ENCODE measurements at regions not wholly inside any gene's neighbourhood (a gene's known extent, or its start where the extent isn't known, plus 50 kb on each side); places are given as distances from the start of the nearest gene placed in this dataset.

DNA sequence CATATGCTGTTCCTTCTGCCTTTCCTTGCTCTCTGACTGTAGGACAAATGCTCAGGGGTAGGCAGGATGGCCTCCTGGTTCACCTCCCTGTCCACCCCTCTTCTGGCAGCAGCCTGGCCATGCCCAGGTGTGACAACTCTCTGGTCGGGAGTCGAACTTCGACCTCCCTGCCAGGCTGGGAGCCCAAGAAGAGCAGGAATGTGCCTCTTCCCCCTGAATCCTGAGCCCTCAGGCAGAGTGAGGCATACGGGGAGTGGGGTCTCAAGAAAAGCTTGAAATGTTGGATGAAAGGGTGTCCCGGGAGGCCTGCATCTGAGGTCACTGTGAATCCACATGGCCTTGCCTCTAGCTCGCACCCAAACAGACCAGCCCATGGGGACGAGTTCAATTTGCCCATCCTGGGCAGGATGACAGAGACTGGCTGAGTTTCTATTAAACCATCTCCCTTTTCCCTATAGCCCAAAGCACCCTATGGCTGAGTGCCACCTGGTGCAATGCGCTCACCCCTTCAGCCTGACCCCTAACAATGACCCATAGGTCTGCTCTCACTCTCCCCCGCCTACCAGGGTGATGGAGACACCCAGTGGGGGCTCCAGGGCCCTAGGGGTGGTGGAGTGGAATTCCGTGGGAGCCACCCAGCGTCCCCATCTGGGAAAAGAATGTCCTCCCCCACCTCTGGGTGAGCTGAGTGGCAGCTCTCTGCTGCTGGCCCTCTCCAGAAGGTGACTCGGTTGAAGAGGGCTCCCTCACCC lies 52.9 kb upstream of the DIO3 start:
- no peak for TF ChIP-seq POLR2A (IDR thresholded peaks at IDR 0.05)
- TF ChIP-seq, protein P1, sequence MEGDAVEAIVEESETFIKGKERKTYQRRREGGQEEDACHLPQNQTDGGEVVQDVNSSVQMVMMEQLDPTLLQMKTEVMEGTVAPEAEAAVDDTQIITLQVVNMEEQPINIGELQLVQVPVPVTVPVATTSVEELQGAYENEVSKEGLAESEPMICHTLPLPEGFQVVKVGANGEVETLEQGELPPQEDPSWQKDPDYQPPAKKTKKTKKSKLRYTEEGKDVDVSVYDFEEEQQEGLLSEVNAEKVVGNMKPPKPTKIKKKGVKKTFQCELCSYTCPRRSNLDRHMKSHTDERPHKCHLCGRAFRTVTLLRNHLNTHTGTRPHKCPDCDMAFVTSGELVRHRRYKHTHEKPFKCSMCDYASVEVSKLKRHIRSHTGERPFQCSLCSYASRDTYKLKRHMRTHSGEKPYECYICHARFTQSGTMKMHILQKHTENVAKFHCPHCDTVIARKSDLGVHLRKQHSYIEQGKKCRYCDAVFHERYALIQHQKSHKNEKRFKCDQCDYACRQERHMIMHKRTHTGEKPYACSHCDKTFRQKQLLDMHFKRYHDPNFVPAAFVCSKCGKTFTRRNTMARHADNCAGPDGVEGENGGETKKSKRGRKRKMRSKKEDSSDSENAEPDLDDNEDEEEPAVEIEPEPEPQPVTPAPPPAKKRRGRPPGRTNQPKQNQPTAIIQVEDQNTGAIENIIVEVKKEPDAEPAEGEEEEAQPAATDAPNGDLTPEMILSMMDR (IDR thresholded peaks at IDR 0.05): no peak
